Right lobe of liver (tissue), 6 donors: ENCODE measurements at regions not wholly inside any gene's neighbourhood (a gene's known extent, or its start where the extent isn't known, plus 50 kb on each side); places are given as distances from the start of the nearest gene placed in this dataset.

ENCODE experiments used
- ATAC-seq, 4 donors: fragments of 200-7000 bp; cut with Tn5 transposase; one replicate each; pipeline ENCODE4 v1.9.1; 2020; ENCODE audit warnings: mild to moderate bottlenecking in 4 of 4, moderate library complexity in 4 of 4
- DNase-seq, 3 donors: peaks; one replicate each; pipeline ENCODE4 v3.0.0-alpha.2; 2020
- H3K27ac ChIP-seq, 3 donors: fragments of 200-600 bp; one replicate each; pipeline ENCODE4 v1.8.0; 2022
- H3K27me3 ChIP-seq, 2 donors: fragments of 200-600 bp; one replicate each; pipeline ENCODE4 v1.8.0; 2022
- H3K36me3 ChIP-seq, 4 donors: fragments of 200-600 bp; sonication (generic) in 1 of 4; one replicate each; pipeline versions ENCODE4 v1.5.1 to v1.8.0; 2017 to 2022; ENCODE audit warnings: control low read depth in 1 of 4
- H3K4me1 ChIP-seq, 4 donors: fragments of 200-600 bp; sonication (generic) in 1 of 4; one replicate each; pipeline versions ENCODE4 v1.5.1 to v1.8.0; 2017 to 2022; ENCODE audit warnings: control low read depth in 1 of 4
- H3K4me3 ChIP-seq, 3 donors: fragments of 200-600 bp; one replicate each; pipeline ENCODE4 v1.8.0; 2022
- H3K9me3 ChIP-seq, 4 donors: fragments of 200-600 bp; sonication (generic) in 1 of 4; one replicate each; pipeline versions ENCODE4 v1.5.1 to v1.8.0; 2017 to 2022; ENCODE audit warnings: control low read depth in 1 of 4
- POLR2A ChIP-seq: fragments of 450-650 bp; IDR thresholded peaks from one replicate; pipeline ENCODE4 v1.6.1; 2017; ENCODE audit warnings: antibody characterized with exemption, mild to moderate bottlenecking
- WGBS: methylation state at CpG from one replicate; pipeline ENCODE4 v1.1.6; 2018; ENCODE audit warnings: low coverage, low lambda C conversion rate; ENCODE audit not compliant: insufficient coverage; ENCODE audit errors: missing lambda C conversion rate; 5-methylcytosine and 5-hydroxymethylcytosine counted together
- intact Hi-C, 2 donors: fragments of 100-400 bp; cut with DNase I; formaldehyde crosslinking; loops; one replicate each; pipeline versions ENCODE4 v1.11.2 to v1.14.1; 2022
- TF ChIP-seq, protein P1 (sequence below), 4 donors: fragments of 200-600 bp in 3 of 4; fragments of 450-650 bp in 1 of 4; IDR thresholded peaks; one replicate each; pipeline versions ENCODE4 v1.5.1 to v1.8.0; 2016 to 2022; ENCODE audit warnings: antibody characterized with exemption in 4 of 4, mild to moderate bottlenecking in 2 of 4
- donor health status: DM: no; HTN: yes; CAD: no.
- donor health status: DM: no; HTN: no; CAD: no.
- donor health status: DM: no; HTN: no; CAD: no.
- donor health status: DM: no; HTN: yes; CAD: no.
- donor health status: DM: no; HTN: yes; CAD: no.

GRCh38 chr3:137259089-137259488 is 301.3 kb downstream of the IL20RB start:
- Histone ChIP-seq H3K27ac (no peak overlapping the region), H3K36me3 (no peaks in the 10 kb centered on the region), H3K4me3 (no peak overlapping the region), H3K27me3 (no peaks in the 10 kb centered on the region), H3K4me1 (no peaks in the 10 kb centered on the region), H3K9me3 (no peaks in the 10 kb centered on the region)
- TF ChIP-seq, protein P1, sequence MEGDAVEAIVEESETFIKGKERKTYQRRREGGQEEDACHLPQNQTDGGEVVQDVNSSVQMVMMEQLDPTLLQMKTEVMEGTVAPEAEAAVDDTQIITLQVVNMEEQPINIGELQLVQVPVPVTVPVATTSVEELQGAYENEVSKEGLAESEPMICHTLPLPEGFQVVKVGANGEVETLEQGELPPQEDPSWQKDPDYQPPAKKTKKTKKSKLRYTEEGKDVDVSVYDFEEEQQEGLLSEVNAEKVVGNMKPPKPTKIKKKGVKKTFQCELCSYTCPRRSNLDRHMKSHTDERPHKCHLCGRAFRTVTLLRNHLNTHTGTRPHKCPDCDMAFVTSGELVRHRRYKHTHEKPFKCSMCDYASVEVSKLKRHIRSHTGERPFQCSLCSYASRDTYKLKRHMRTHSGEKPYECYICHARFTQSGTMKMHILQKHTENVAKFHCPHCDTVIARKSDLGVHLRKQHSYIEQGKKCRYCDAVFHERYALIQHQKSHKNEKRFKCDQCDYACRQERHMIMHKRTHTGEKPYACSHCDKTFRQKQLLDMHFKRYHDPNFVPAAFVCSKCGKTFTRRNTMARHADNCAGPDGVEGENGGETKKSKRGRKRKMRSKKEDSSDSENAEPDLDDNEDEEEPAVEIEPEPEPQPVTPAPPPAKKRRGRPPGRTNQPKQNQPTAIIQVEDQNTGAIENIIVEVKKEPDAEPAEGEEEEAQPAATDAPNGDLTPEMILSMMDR (IDR thresholded peaks at IDR 0.05), result no peak
- no peak for ATAC-seq
- intact Hi-C loops, result no loop called here
- WGBS, result 40% methylated on average over 3 of the region's 3 CpGs
- DNase-seq, result no peak

GRCh38 chr3:137259701-137260100 is 301.9 kb downstream of the IL20RB start:
- Histone ChIP-seq H3K4me1 (no peaks in the 10 kb centered on the region), H3K36me3 (no peaks in the 10 kb centered on the region), H3K9me3 (no peaks in the 10 kb centered on the region), H3K27ac (no peak overlapping the region), H3K4me3 (no peak overlapping the region), H3K27me3 (no peaks in the 10 kb centered on the region)
- WGBS, result 19% methylated on average over 5 of the region's 5 CpGs
- TF ChIP-seq, protein P1 (IDR thresholded peaks at IDR 0.05), result no peak
- TF ChIP-seq POLR2A, result no peak
- no peak for DNase-seq
- peak in 1 of 4 donors; percentile 22 for ATAC-seq
- intact Hi-C loops, result no loop called here

GRCh38 chr3:137264071-137264820 is 306.5 kb downstream of the IL20RB start:
- Histone ChIP-seq H3K27me3 (no peaks in the 10 kb centered on the region), H3K9me3 (no peaks in the 10 kb centered on the region), H3K4me1 (no peaks in the 10 kb centered on the region), H3K4me3 (no peak overlapping the region), H3K36me3 (no peaks in the 10 kb centered on the region), H3K27ac (no peak overlapping the region)
- 34% methylated on average over 11 of the region's 14 CpGs for WGBS
- intact Hi-C loops, result no loop called here
- no peak for DNase-seq
- TF ChIP-seq, protein P1 (IDR thresholded peaks at IDR 0.05), result no peak
- no peak for TF ChIP-seq POLR2A
- no peak for ATAC-seq

DNA sequence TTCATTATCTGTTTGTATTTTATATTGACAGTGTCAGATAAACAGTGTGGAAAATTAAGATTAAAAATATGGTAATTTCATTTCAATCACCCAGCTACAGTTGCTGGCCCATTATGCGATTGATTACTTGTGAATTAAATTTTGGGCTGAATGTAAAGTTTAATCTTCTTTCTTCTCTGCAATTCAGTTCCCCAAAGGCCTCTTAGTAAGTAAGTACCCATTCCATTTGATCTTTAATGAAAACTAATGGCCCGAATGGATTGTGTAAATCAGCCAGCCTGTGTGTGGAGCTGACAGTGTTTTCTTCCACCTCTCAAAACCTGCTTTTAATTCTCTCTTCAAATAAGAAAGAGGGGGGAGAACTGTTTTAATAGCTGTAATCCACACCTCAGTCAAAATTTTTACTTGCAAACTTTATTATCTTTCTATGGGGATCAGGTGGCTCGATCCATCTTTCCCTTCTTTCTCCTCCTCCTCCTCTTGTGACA is 307.1 kb downstream of the IL20RB start:
- Histone ChIP-seq H3K27ac (no peak overlapping the region), H3K9me3 (no peaks in the 10 kb centered on the region), H3K4me1 (no peaks in the 10 kb centered on the region), H3K36me3 (no peaks in the 10 kb centered on the region), H3K27me3 (no peaks in the 10 kb centered on the region), H3K4me3 (no peak overlapping the region)
- 48% methylated on average over 3 of the region's 3 CpGs for WGBS
- no peak for TF ChIP-seq POLR2A
- TF ChIP-seq, protein P1 (IDR thresholded peaks at IDR 0.05), result no peak
- DNase-seq (no peak), ATAC-seq (no peak)
- intact Hi-C loops, result no loop called here
